ENCODE measurements at regions not wholly inside any gene's neighbourhood (a gene's known extent, or its start where the extent isn't known, plus 50 kb on each side); places are given as distances from the start of the nearest gene placed in this dataset.

GRCh38 chr4:17336524-17336961, 175.3 kb downstream of the QDPR start (continued):
- TF ChIP-seq ZNF24 (IDR thresholded peaks at IDR 0.05) = 0 out of 2 replicates have a peak, but pooled peaks have one; percentile 46
- no peak for TF ChIP-seq SMC3 (IDR thresholded peaks at IDR 0.05; ENCODE audit: borderline replicate concordance, low read length)
- TF ChIP-seq ATF2 (IDR thresholded peaks at IDR 0.05; ENCODE audit: low read length) = peak; percentile 84
- no peak for TF ChIP-seq SUPT20H (IDR thresholded peaks at IDR 0.05; ENCODE audit: borderline replicate concordance, control insufficient read depth, low read depth, low read length)
- no peak for TF ChIP-seq CTCF (IDR thresholded peaks at IDR 0.05 in 2 of 3, conservative IDR thresholded peaks at IDR 0.05 in 1 of 3; ENCODE audit: control insufficient read depth in 2 of 3, extremely low read depth in 1 of 3, insufficient read depth in 1 of 3, low read depth in 3 of 3, low read length in 3 of 3)
- TF ChIP-seq STAT3 (IDR thresholded peaks at IDR 0.05; ENCODE audit: low read depth, low read length) = no peak
- no peak for TF ChIP-seq ASH2L (IDR thresholded peaks at IDR 0.05; ENCODE audit: borderline replicate concordance, low read depth)
- TF ChIP-seq TBL1XR1 (IDR thresholded peaks at IDR 0.05; ENCODE audit: low read depth, low read length) = peak; percentile 77
- peak; percentile 100 for TF ChIP-seq MTA2 (IDR thresholded peaks at IDR 0.05; ENCODE audit: low read depth)
- no peak for TF ChIP-seq POLR2A (IDR thresholded peaks at IDR 0.05; ENCODE audit: low read depth, low read length)
- TF ChIP-seq, protein P1, sequence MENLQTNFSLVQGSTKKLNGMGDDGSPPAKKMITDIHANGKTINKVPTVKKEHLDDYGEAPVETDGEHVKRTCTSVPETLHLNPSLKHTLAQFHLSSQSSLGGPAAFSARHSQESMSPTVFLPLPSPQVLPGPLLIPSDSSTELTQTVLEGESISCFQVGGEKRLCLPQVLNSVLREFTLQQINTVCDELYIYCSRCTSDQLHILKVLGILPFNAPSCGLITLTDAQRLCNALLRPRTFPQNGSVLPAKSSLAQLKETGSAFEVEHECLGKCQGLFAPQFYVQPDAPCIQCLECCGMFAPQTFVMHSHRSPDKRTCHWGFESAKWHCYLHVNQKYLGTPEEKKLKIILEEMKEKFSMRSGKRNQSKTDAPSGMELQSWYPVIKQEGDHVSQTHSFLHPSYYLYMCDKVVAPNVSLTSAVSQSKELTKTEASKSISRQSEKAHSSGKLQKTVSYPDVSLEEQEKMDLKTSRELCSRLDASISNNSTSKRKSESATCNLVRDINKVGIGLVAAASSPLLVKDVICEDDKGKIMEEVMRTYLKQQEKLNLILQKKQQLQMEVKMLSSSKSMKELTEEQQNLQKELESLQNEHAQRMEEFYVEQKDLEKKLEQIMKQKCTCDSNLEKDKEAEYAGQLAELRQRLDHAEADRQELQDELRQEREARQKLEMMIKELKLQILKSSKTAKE (IDR thresholded peaks at IDR 0.05; ENCODE audit: low read depth, poor library complexity, severe bottlenecking) = peak; percentile 95
- TF ChIP-seq IRF3 (IDR thresholded peaks at IDR 0.05) = no peak
- TF ChIP-seq, protein P2, sequence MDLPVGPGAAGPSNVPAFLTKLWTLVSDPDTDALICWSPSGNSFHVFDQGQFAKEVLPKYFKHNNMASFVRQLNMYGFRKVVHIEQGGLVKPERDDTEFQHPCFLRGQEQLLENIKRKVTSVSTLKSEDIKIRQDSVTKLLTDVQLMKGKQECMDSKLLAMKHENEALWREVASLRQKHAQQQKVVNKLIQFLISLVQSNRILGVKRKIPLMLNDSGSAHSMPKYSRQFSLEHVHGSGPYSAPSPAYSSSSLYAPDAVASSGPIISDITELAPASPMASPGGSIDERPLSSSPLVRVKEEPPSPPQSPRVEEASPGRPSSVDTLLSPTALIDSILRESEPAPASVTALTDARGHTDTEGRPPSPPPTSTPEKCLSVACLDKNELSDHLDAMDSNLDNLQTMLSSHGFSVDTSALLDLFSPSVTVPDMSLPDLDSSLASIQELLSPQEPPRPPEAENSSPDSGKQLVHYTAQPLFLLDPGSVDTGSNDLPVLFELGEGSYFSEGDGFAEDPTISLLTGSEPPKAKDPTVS (IDR thresholded peaks at IDR 0.05; ENCODE audit: low read depth, low read length) = no peak
- no peak for TF ChIP-seq YBX1 (IDR thresholded peaks at IDR 0.05)
- no peak for TF ChIP-seq SREBF2 (IDR thresholded peaks at IDR 0.05; ENCODE audit: low read length)
- peak; percentile 99 for TF ChIP-seq ATF7 (IDR thresholded peaks at IDR 0.05; ENCODE audit: low read depth)
- TF ChIP-seq, protein P3, sequence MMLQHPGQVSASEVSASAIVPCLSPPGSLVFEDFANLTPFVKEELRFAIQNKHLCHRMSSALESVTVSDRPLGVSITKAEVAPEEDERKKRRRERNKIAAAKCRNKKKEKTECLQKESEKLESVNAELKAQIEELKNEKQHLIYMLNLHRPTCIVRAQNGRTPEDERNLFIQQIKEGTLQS (IDR thresholded peaks at IDR 0.05; ENCODE audit: borderline replicate concordance, extremely low read depth, low read depth, low read length) = no peak
- TF ChIP-seq ZSCAN29 (IDR thresholded peaks at IDR 0.05) = 0 out of 2 replicates have a peak, but pooled peaks have one; percentile 18
- peak; percentile 97 for TF ChIP-seq TCF7 (IDR thresholded peaks at IDR 0.05; ENCODE audit: borderline replicate concordance)
- peak; percentile 72 for TF ChIP-seq PAX5 (IDR thresholded peaks at IDR 0.05; ENCODE audit: borderline replicate concordance, low read depth, low read length)
